IMR-90 (cell line): ENCODE measurements at regions not wholly inside any gene's neighbourhood (a gene's known extent, or its start where the extent isn't known, plus 50 kb on each side); places are given as distances from the start of the nearest gene placed in this dataset.

Experiments used
- ATAC-seq: fragments of 200-7000 bp; cut with Tn5 transposase; 2 replicates; pipeline ENCODE4 v1.9.1; 2020; ENCODE audit warnings: low read depth, mild to moderate bottlenecking, moderate library complexity
- BruUV-seq: library from RNA; stranded (reverse); fragments of 400-500 nt; replicated peaks from 2 replicates; lab custom pipeline; 2021; lab: Mats Ljungman, UMichigan
- CTCF ChIA-PET: fragments of 300-600 bp; formaldehyde crosslinking; extraction: SDS; loops from one replicate; lab custom pipeline; 2021; ENCODE audit warnings: antibody characterized with exemption; lab: Yijun Ruan, JAX
- POLR2A ChIA-PET: fragments of 300-600 bp; sonication (Branson Sonifier 250); formaldehyde crosslinking; loops from one replicate; lab custom pipeline; 2022; ENCODE audit warnings: antibody characterized with exemption; ENCODE audit not compliant: unreplicated experiment; lab: Charles Lee
- DNase-seq: peaks from one replicate; pipeline ENCODE4 v3.0.0; 2013
- H2AFZ ChIP-seq: replicated peaks from 2 replicates; pipeline ENCODE3; 2013; ENCODE audit warnings: low read length, mild to moderate bottlenecking; ENCODE audit not compliant: poor library complexity
- H2AK5ac ChIP-seq: 2 replicates; pipeline ENCODE4 v1.6.1; 2013; ENCODE audit warnings: low read depth, low read length, inconsistent platforms
- H2AK9ac ChIP-seq: replicated peaks from 2 replicates; pipeline ENCODE3; 2013; ENCODE audit warnings: mild to moderate bottlenecking, low read depth, low read length, moderate library complexity; ENCODE audit not compliant: poor library complexity
- H2BK120ac ChIP-seq: 2 replicates; pipeline ENCODE4 v1.6.1; 2013; ENCODE audit warnings: low read depth, low read length, inconsistent platforms
- H2BK15ac ChIP-seq: 3 replicates; pipeline ENCODE4 v1.6.1; 2013; ENCODE audit warnings: low read depth, low read length, inconsistent platforms
- H2BK20ac ChIP-seq: 2 replicates; pipeline ENCODE4 v1.6.1; 2013; ENCODE audit warnings: low read depth, mild to moderate bottlenecking, inconsistent platforms, low read length, moderate library complexity
- H2BK5ac ChIP-seq: 2 replicates; pipeline ENCODE4 v1.6.1; 2013; ENCODE audit warnings: mild to moderate bottlenecking, low read depth, low read length, inconsistent platforms; ENCODE audit not compliant: poor library complexity, severe bottlenecking
- H3K14ac ChIP-seq: replicated peaks from 2 replicates; pipeline ENCODE4 v1.6.1; 2013; ENCODE audit warnings: low read depth, low read length, inconsistent platforms
- H3K18ac ChIP-seq: 2 replicates; pipeline ENCODE4 v1.6.1; 2013; ENCODE audit warnings: low read depth, low read length, control low read depth
- H3K23ac ChIP-seq: 2 replicates; pipeline ENCODE4 v1.6.1; 2013; ENCODE audit warnings: low read depth, low read length, inconsistent platforms
- H3K27ac ChIP-seq: 2 replicates; pipeline ENCODE4 v1.5.1; 2013; ENCODE audit warnings: mild to moderate bottlenecking, control low read depth, low read length; ENCODE audit not compliant: insufficient read depth
- H3K27me3 ChIP-seq: 2 replicates; pipeline ENCODE4 v1.6.1; 2013; ENCODE audit warnings: low read length; ENCODE audit not compliant: control insufficient read depth, insufficient read depth
- H3K36me3 ChIP-seq: 2 replicates; pipeline ENCODE4 v1.6.1; 2013; ENCODE audit warnings: low read length, mixed read lengths; ENCODE audit not compliant: control insufficient read depth, insufficient read depth
- H3K4ac ChIP-seq: 2 replicates; pipeline ENCODE4 v1.6.1; 2013; ENCODE audit warnings: low read depth, low read length, inconsistent platforms
- H3K4me1 ChIP-seq: 2 replicates; pipeline ENCODE4 v1.6.1; 2013; ENCODE audit warnings: low read length, mixed read lengths; ENCODE audit not compliant: control insufficient read depth, insufficient read depth
- H3K4me2 ChIP-seq: 2 replicates; pipeline ENCODE4 v1.6.1; 2013; ENCODE audit warnings: low read depth, mild to moderate bottlenecking, control low read depth, low read length, moderate library complexity
- H3K4me3 ChIP-seq: 2 replicates; pipeline ENCODE4 v1.5.1; 2013; ENCODE audit warnings: low read depth, mild to moderate bottlenecking, control low read depth, low read length, moderate library complexity; ENCODE audit not compliant: insufficient read depth
- H3K56ac ChIP-seq: 2 replicates; pipeline ENCODE4 v1.6.1; 2013; ENCODE audit warnings: low read length, inconsistent platforms; ENCODE audit not compliant: insufficient read depth; ENCODE audit errors: extremely low read depth
- H3K79me1 ChIP-seq, 2 experiments: 2 replicates each; pipeline ENCODE4 v1.6.1; 2013; ENCODE audit warnings: low read length in 2 of 2, inconsistent platforms in 1 of 2, low read depth in 1 of 2
- H3K9ac ChIP-seq: 2 replicates; pipeline ENCODE4 v1.6.1; 2013; ENCODE audit warnings: low read depth, low read length, control low read depth
- H3K9me1 ChIP-seq: 2 replicates; pipeline ENCODE4 v1.6.1; 2013; ENCODE audit warnings: low read length, inconsistent platforms; ENCODE audit not compliant: insufficient read depth
- H3K9me3 ChIP-seq: 2 replicates; pipeline ENCODE4 v1.6.1; 2013; ENCODE audit warnings: low read length; ENCODE audit not compliant: control insufficient read depth, insufficient read depth
- H4K20me1 ChIP-seq: 2 replicates; pipeline ENCODE4 v1.6.1; 2013; ENCODE audit warnings: low read length, inconsistent platforms; ENCODE audit not compliant: insufficient read depth
- H4K5ac ChIP-seq: 2 replicates; pipeline ENCODE4 v1.6.1; 2013; ENCODE audit warnings: mild to moderate bottlenecking, low read depth, low read length, control low read depth
- H4K8ac ChIP-seq, 2 experiments: 2 replicates each; pipeline ENCODE4 v1.6.1; 2013; ENCODE audit warnings: low read depth in 2 of 2, low read length in 2 of 2, control low read depth in 1 of 2, inconsistent platforms in 1 of 2
- H4K91ac ChIP-seq: 2 replicates; pipeline ENCODE4 v1.6.1; 2013; ENCODE audit warnings: low read depth, low read length, inconsistent platforms; ENCODE audit not compliant: insufficient read depth
- BHLHE40 ChIP-seq: fragments of 150-350 bp; IDR thresholded peaks from 2 replicates; pipeline ENCODE4 v1.6.1; 2016; ENCODE audit warnings: mild to moderate bottlenecking, low read depth, low read length
- CEBPB ChIP-seq: IDR thresholded peaks from 2 replicates; pipeline ENCODE4 v1.6.1; 2012; ENCODE audit warnings: low read depth, low read length, improper control_type of control experiment
- CHD1 ChIP-seq: IDR thresholded peaks from 2 replicates; pipeline ENCODE4 v1.6.1; 2012; ENCODE audit warnings: low read depth, low read length, improper control_type of control experiment
- CTCF ChIP-seq: conservative IDR thresholded peaks from 2 replicates; pipeline ENCODE4 v1.5.1; 2012; ENCODE audit warnings: mild to moderate bottlenecking, low read depth, low read length, improper control_type of control experiment
- ELK1 ChIP-seq: fragments of 150-350 bp; IDR thresholded peaks from 2 replicates; pipeline ENCODE4 v1.6.1; 2016; ENCODE audit warnings: low read depth, mild to moderate bottlenecking, low read length, moderate library complexity, borderline replicate concordance
- FOS ChIP-seq: fragments of 150-350 bp; IDR thresholded peaks from 2 replicates; pipeline ENCODE4 v1.6.1; 2016; ENCODE audit warnings: low read depth, low read length
- MAFK ChIP-seq: IDR thresholded peaks from 2 replicates; pipeline ENCODE4 v1.6.1; 2012; ENCODE audit warnings: low read depth, low read length, improper control_type of control experiment
- MAZ ChIP-seq: IDR thresholded peaks from 2 replicates; pipeline ENCODE4 v1.6.1; 2012; ENCODE audit warnings: low read depth, mild to moderate bottlenecking, low read length, improper control_type of control experiment, moderate library complexity, borderline replicate concordance
- MXI1 ChIP-seq: IDR thresholded peaks from 2 replicates; pipeline ENCODE4 v1.6.1; 2012; ENCODE audit warnings: low read depth, mild to moderate bottlenecking, low read length, moderate library complexity, borderline replicate concordance
- NFE2L2 ChIP-seq: fragments of 150-350 bp; IDR thresholded peaks from 2 replicates; pipeline ENCODE4 v1.6.1; 2016; ENCODE audit warnings: low read depth, mild to moderate bottlenecking, low read length
- POLR2A ChIP-seq: IDR thresholded peaks from 2 replicates; pipeline ENCODE4 v1.6.1; 2012; ENCODE audit warnings: mild to moderate bottlenecking, low read depth, low read length
- RAD21 ChIP-seq: IDR thresholded peaks from 2 replicates; pipeline ENCODE4 v1.6.1; 2012; ENCODE audit warnings: low read length, improper control_type of control experiment
- RCOR1 ChIP-seq: IDR thresholded peaks from 2 replicates; pipeline ENCODE4 v1.6.1; 2012; ENCODE audit warnings: mild to moderate bottlenecking, low read length, improper control_type of control experiment; ENCODE audit not compliant: insufficient replicate concordance
- RFX5 ChIP-seq: IDR thresholded peaks from 2 replicates; pipeline ENCODE4 v1.8.0; 2012; ENCODE audit warnings: low read depth, mild to moderate bottlenecking, low read length, moderate library complexity
- SMC3 ChIP-seq: fragments of 150-350 bp; IDR thresholded peaks from 2 replicates; pipeline ENCODE4 v1.6.1; 2016; ENCODE audit warnings: low read depth, mild to moderate bottlenecking, antibody characterized with exemption, low read length, moderate library complexity
- USF2 ChIP-seq: fragments of 150-350 bp; IDR thresholded peaks from 2 replicates; pipeline ENCODE4 v1.6.1; 2017; ENCODE audit warnings: mild to moderate bottlenecking, antibody characterized with exemption, low read length, low read depth
- WGBS, 2 experiments: methylation state at CpG; one replicate each; pipeline versions ENCODE4 v1.1.5 to v1.1.7; 2013; ENCODE audit warnings: missing lambda C conversion rate in 2 of 2; ENCODE audit not compliant: insufficient read length in 1 of 2; ENCODE audit errors: extremely low coverage in 2 of 2; 5-methylcytosine and 5-hydroxymethylcytosine counted together
- dilution Hi-C: fragments of 300-500 bp; cut with HindIII; formaldehyde crosslinking; loops from one replicate; pipeline ENCODE4 v1.14.3; 2018; ENCODE audit warnings: low sequenced_read_pairs; ENCODE audit not compliant: unreplicated experiment
- in situ Hi-C: fragments of 300-500 bp; cut with MboI; formaldehyde crosslinking; loops from 3 replicates; pipeline ENCODE4 v1.14.3; 2019; ENCODE audit warnings: low sequenced_read_pairs, inconsistent platforms, mixed read lengths
- intact Hi-C: fragments of 100-400 bp; cut with micrococcal nuclease; formaldehyde crosslinking; loops from 2 replicates; pipeline ENCODE4 v1.10.0; 2022

- peaks cover 5% of the 10 kb centered on the region for H3K4me1 ChIP-seq
- no peak overlapping the region for H3K4me2 ChIP-seq
- H2AK9ac ChIP-seq: no peak overlapping the region
- no peak overlapping the region for H3K4ac ChIP-seq
- H3K27me3 ChIP-seq: no peaks in the 10 kb centered on the region
- no peaks in the 10 kb centered on the region for H3K79me1 ChIP-seq
- no peaks in the 10 kb centered on the region for H3K36me3 ChIP-seq
- ChIA-PET CTCF (no interaction called here), POLR2A (no interaction called here)
- intact Hi-C loops: no loop called here
- TF ChIP-seq CEBPB: no peak
- TF ChIP-seq SMC3: no peak
- no peak for TF ChIP-seq ELK1
- no peak for TF ChIP-seq USF2
- no peak for TF ChIP-seq RAD21
- TF ChIP-seq RFX5: no peak
- no peak for TF ChIP-seq MXI1
- TF ChIP-seq CHD1: no peak
- no peak for TF ChIP-seq FOS
- TF ChIP-seq BHLHE40: no peak
- TF ChIP-seq POLR2A: no peak
- TF ChIP-seq MAZ: no peak
- no peak for TF ChIP-seq MAFK
- no peak for TF ChIP-seq RCOR1
- no peak for TF ChIP-seq NFE2L2
- TF ChIP-seq CTCF: no peak
- H2BK15ac ChIP-seq: no peak overlapping the region
- BruUV-seq: no TSS peak
- no peak overlapping the region for H4K8ac ChIP-seq
- no peak overlapping the region for H2BK5ac ChIP-seq
- H2AFZ ChIP-seq: no peak overlapping the region
- dilution Hi-C loops: no loop called here
- H3K14ac ChIP-seq: no peak overlapping the region
- ATAC-seq (no peak), DNase-seq (no peak)
- no peak overlapping the region for H2AK5ac ChIP-seq
- no peaks in the 10 kb centered on the region for H4K20me1 ChIP-seq
- no peak overlapping the region for H3K4me3 ChIP-seq
- H3K23ac ChIP-seq: no peak overlapping the region
- peaks cover 5% of the 10 kb centered on the region for H3K9me1 ChIP-seq
- no peak overlapping the region for H4K5ac ChIP-seq
- no peak overlapping the region for H2BK120ac ChIP-seq
- no peak overlapping the region for H3K56ac ChIP-seq
- H4K91ac ChIP-seq: no peak overlapping the region
- in situ Hi-C loops: no loop called here
- peaks cover 2% of the 10 kb centered on the region; the same call in 1 of the 2 replicates for H3K9me3 ChIP-seq
- no peak overlapping the region for H3K27ac ChIP-seq
- no peak overlapping the region for H3K18ac ChIP-seq
- H3K9ac ChIP-seq: no peak overlapping the region
- H2BK20ac ChIP-seq: no peak overlapping the region
- WGBS, 2 experiments: no CpG with 5 or more reads among the region's 3 CpGs
Measured at GRCh38 chr5:125306741-125307140, 560.3 kb upstream of the ZNF608 start.
